SK-N-SH (cell line): ENCODE measurements at regions not wholly inside any gene's neighbourhood (a gene's known extent, or its start where the extent isn't known, plus 50 kb on each side); places are given as distances from the start of the nearest gene placed in this dataset.

ENCODE experiments used
- CTCF ChIA-PET: fragments of 300-600, 350-600 bp; formaldehyde crosslinking; extraction: SDS; loops from one replicate; lab custom pipeline; 2021; lab: Yijun Ruan, JAX
- POLR2A ChIA-PET: fragments of 350-600 bp; sonication (Branson Sonifier 250); formaldehyde crosslinking; extraction: SDS; loops from one replicate; lab custom pipeline; 2020; ENCODE audit warnings: antibody characterized with exemption, inconsistent platforms; lab: Yijun Ruan, JAX
- DNase-seq: peaks from one replicate; pipeline ENCODE4 v3.0.0; 2012
- H2AFZ ChIP-seq: fragments of 200-600 bp; sonication (generic); 2 replicates; pipeline ENCODE4 v1.8.1; 2016; ENCODE audit warnings: antibody characterized with exemption, mild to moderate bottlenecking, low read depth
- H3F3A ChIP-seq: fragments of 200-600 bp; sonication (generic); replicated peaks from 2 replicates; pipeline ENCODE3; 2016; ENCODE audit warnings: antibody characterized with exemption, mild to moderate bottlenecking; ENCODE audit not compliant: insufficient read depth
- H3K27ac ChIP-seq, 2 experiments: fragments of 200-500 bp in 1 of 2; fragments of 200-600 bp in 1 of 2; sonication (Bioruptor generic) in 1 of 2; sonication (generic), shearing (Covaris generic) in 1 of 2; 2 replicates each; pipeline versions ENCODE4 v1.5.1 to v1.6.1; 2014 to 2016; ENCODE audit warnings: low read depth in 2 of 2, inconsistent platforms in 1 of 2, low read length in 1 of 2, mild to moderate bottlenecking in 1 of 2, mixed read lengths in 1 of 2
- H3K27me3 ChIP-seq: fragments of 200-600 bp; sonication (generic), shearing (Covaris generic); 2 replicates; pipeline ENCODE4 v1.6.1; 2016; ENCODE audit warnings: mixed run types; ENCODE audit not compliant: insufficient read depth
- H3K36me3 ChIP-seq, 2 experiments: fragments of 200-500 bp in 1 of 2; fragments of 200-600 bp in 1 of 2; sonication (Bioruptor generic) in 1 of 2; sonication (generic) in 1 of 2; replicated peaks in 1 of 2; 2 replicates each; pipeline versions ENCODE3 to v1.5.1; 2014 to 2016; ENCODE audit warnings: low read length in 1 of 2, mild to moderate bottlenecking in 1 of 2; ENCODE audit not compliant: insufficient read depth in 2 of 2, control insufficient read depth in 1 of 2
- H3K4me1 ChIP-seq, 2 experiments: fragments of 200-500 bp in 1 of 2; fragments of 200-600 bp in 1 of 2; sonication (Bioruptor generic) in 1 of 2; sonication (generic), shearing (Covaris generic) in 1 of 2; 2 replicates each; pipeline versions ENCODE4 v1.5.1 to v1.6.1; 2014 to 2016; ENCODE audit warnings: low read depth in 1 of 2, low read length in 1 of 2, mixed run types in 1 of 2; ENCODE audit not compliant: insufficient read depth in 2 of 2, control insufficient read depth in 1 of 2
- H3K4me2 ChIP-seq: fragments of 200-600 bp; sonication (generic), shearing (Covaris generic); 2 replicates; pipeline ENCODE4 v1.6.1; 2017; ENCODE audit warnings: mixed run types
- H3K4me3 ChIP-seq, 2 experiments: fragments of 200-500 bp in 1 of 2; fragments of 200-600 bp in 1 of 2; sonication (Bioruptor generic) in 1 of 2; sonication (generic), shearing (Covaris generic) in 1 of 2; 2 replicates each; pipeline versions ENCODE4 v1.5.1 to v1.8.1; 2014 to 2016; ENCODE audit warnings: low read depth in 2 of 2, inconsistent platforms in 1 of 2, low read length in 1 of 2, mild to moderate bottlenecking in 1 of 2, mixed read lengths in 1 of 2, moderate library complexity in 1 of 2
- H3K79me2 ChIP-seq: fragments of 200-600 bp; sonication (generic); 2 replicates; pipeline ENCODE4 v1.8.1; 2017; ENCODE audit warnings: mild to moderate bottlenecking; ENCODE audit not compliant: insufficient read depth
- H3K9ac ChIP-seq: fragments of 200-600 bp; sonication (generic); 2 replicates; pipeline ENCODE4 v1.6.1; 2017; ENCODE audit warnings: mixed run types
- H3K9me2 ChIP-seq: fragments of 200-600 bp; sonication (generic); 2 replicates; pipeline ENCODE4 v1.6.1; 2017; ENCODE audit warnings: mixed run types
- H3K9me3 ChIP-seq: fragments of 200-600 bp; sonication (generic); 2 replicates; pipeline ENCODE4 v1.6.1; 2017; ENCODE audit warnings: mixed run types, mild to moderate bottlenecking, moderate library complexity
- H4K20me1 ChIP-seq: fragments of 200-600 bp; sonication (generic); 2 replicates; pipeline ENCODE4 v1.6.1; 2017; ENCODE audit warnings: mild to moderate bottlenecking, mixed run types; ENCODE audit not compliant: insufficient read depth
- CHD2 ChIP-seq: fragments of 150-350 bp; IDR thresholded peaks from 2 replicates; pipeline ENCODE4 v1.6.1; 2018; ENCODE audit warnings: low read length; ENCODE audit not compliant: partially characterized antibody
- CTCF ChIP-seq: fragments of 200-600 bp; sonication (generic); IDR thresholded peaks from 2 replicates; pipeline ENCODE4 v1.6.1; 2017; ENCODE audit warnings: antibody characterized with exemption, mild to moderate bottlenecking, moderate library complexity
- EP300 ChIP-seq, 2 experiments: IDR thresholded peaks; 2 replicates each; pipeline versions ENCODE4 v1.4.0 to v1.6.1; 2012; ENCODE audit warnings: borderline replicate concordance in 1 of 2, low read depth in 1 of 2, low read length in 1 of 2
- FOSL2 ChIP-seq: IDR thresholded peaks from 2 replicates; pipeline ENCODE4 v1.4.0; 2012; ENCODE audit warnings: low read depth, mild to moderate bottlenecking, moderate library complexity, borderline replicate concordance
- FOXJ3 ChIP-seq: sonication (generic); formaldehyde crosslinking; IDR thresholded peaks from 2 replicates; pipeline ENCODE4 v1.5.1; 2020; ENCODE audit warnings: mild to moderate bottlenecking, missing genetic modification reagents
- FOXM1 ChIP-seq: IDR thresholded peaks from 2 replicates; pipeline ENCODE4 v1.4.0; 2012; ENCODE audit warnings: low read depth, mild to moderate bottlenecking
- GABPA ChIP-seq: IDR thresholded peaks from 2 replicates; pipeline ENCODE4 v1.4.0; 2012; ENCODE audit warnings: low read depth, mild to moderate bottlenecking
- MEF2A ChIP-seq: IDR thresholded peaks from 2 replicates; pipeline ENCODE4 v1.4.0; 2012; ENCODE audit warnings: low read depth, borderline replicate concordance
- NFIC ChIP-seq: IDR thresholded peaks from 2 replicates; pipeline ENCODE4 v1.4.0; 2012; ENCODE audit warnings: borderline replicate concordance
- POLR2AphosphoS5 ChIP-seq: IDR thresholded peaks from 2 replicates; pipeline ENCODE4 v1.6.1; 2012; ENCODE audit warnings: low read depth, low read length
- RCOR1 ChIP-seq: fragments of 150-350 bp; IDR thresholded peaks from 2 replicates; pipeline ENCODE4 v1.6.1; 2017; ENCODE audit warnings: antibody characterized with exemption, low read length
- REST ChIP-seq: IDR thresholded peaks from 2 replicates; pipeline ENCODE4 v1.6.1; 2012; ENCODE audit warnings: mild to moderate bottlenecking, low read depth, low read length, moderate library complexity
- RXRA ChIP-seq: IDR thresholded peaks from 2 replicates; pipeline ENCODE4 v1.4.0; 2012; ENCODE audit warnings: low read depth, mild to moderate bottlenecking, borderline replicate concordance
- SIN3A ChIP-seq: IDR thresholded peaks from 2 replicates; pipeline ENCODE4 v1.6.1; 2012; ENCODE audit warnings: low read depth, mild to moderate bottlenecking, low read length, moderate library complexity, borderline replicate concordance
- SMC3 ChIP-seq: IDR thresholded peaks from 2 replicates; pipeline ENCODE4 v1.6.1; 2012; ENCODE audit warnings: low read depth, low read length, improper control_type of control experiment
- TAF1 ChIP-seq: IDR thresholded peaks from 2 replicates; pipeline ENCODE4 v1.6.1; 2012; ENCODE audit warnings: low read depth, mild to moderate bottlenecking, low read length, moderate library complexity, borderline replicate concordance
- USF1 ChIP-seq: IDR thresholded peaks from 2 replicates; pipeline ENCODE4 v1.4.0; 2012; ENCODE audit warnings: low read depth, borderline replicate concordance
- ZBTB33 ChIP-seq: IDR thresholded peaks from 2 replicates; pipeline ENCODE4 v1.4.0; 2012; ENCODE audit warnings: low read depth, borderline replicate concordance
- WGBS: methylation state at CpG from one replicate; pipeline ENCODE4 v1.1.6; 2017; ENCODE audit warnings: low lambda C conversion rate; 5-methylcytosine and 5-hydroxymethylcytosine counted together

- no peaks in the 10 kb centered on the region for H3F3A ChIP-seq
- no peak overlapping the region for H2AFZ ChIP-seq
- DNase-seq = no peak
- no peaks in the 10 kb centered on the region for H3K9me2 ChIP-seq
- no peak overlapping the region for H3K9ac ChIP-seq
- CTCF ChIA-PET = interaction anchor here (1.7 kb wide), 1 partner anchor 244 kb away, joined by 4 read pairs; the partner anchor contains the start of gene JADE1
- 100% methylated on average over 2 of the region's 2 CpGs for WGBS
- no peaks in the 10 kb centered on the region for H3K9me3 ChIP-seq
- no peak overlapping the region for H3K27ac ChIP-seq
- TF ChIP-seq RCOR1 (no peak), FOSL2 (no peak), NFIC (no peak), GABPA (no peak), POLR2AphosphoS5 (no peak), MEF2A (no peak), USF1 (no peak)
- TF ChIP-seq, all 33 proteins: peak for 0
- no peak overlapping the region for H3K4me3 ChIP-seq
- no peak overlapping the region for H3K4me2 ChIP-seq
- H3K4me1 ChIP-seq = peaks cover 4% of the 10 kb centered on the region in 2 experiments
- POLR2A ChIA-PET = interaction anchor here (3.0 kb wide), 1 partner anchor 12 kb away, joined by 14 read pairs; no protein-coding TSS in a partner anchor
- no peaks in the 10 kb centered on the region for H3K27me3 ChIP-seq
- no peaks in the 10 kb centered on the region for H3K36me3 ChIP-seq
- H3K79me2 ChIP-seq = no peaks in the 10 kb centered on the region
- no peaks in the 10 kb centered on the region for H4K20me1 ChIP-seq
These were observed 244.4 kb upstream of the JADE1 start for GRCh38 chr4:128565054-128565453.

- H3K36me3 ChIP-seq = no peaks in the 10 kb centered on the region
- DNase-seq = no peak
- H3K9me3 ChIP-seq = no peaks in the 10 kb centered on the region
- ChIA-PET POLR2A (interaction anchor here (3.0 kb wide), 1 partner anchor 11 kb away, joined by 14 read pairs; no protein-coding TSS in a partner anchor), CTCF (interaction anchor here (0.8 to 1.7 kb wide), 4 partner anchors 10 to 245 kb away, joined by 3 to 4 read pairs (median 4); partner anchors contain the start of gene JADE1)
- no peaks in the 10 kb centered on the region for H4K20me1 ChIP-seq
- no peak overlapping the region for H3K4me3 ChIP-seq
- H3K4me2 ChIP-seq = no peak overlapping the region
- TF ChIP-seq ZBTB33 = no peak
- TF ChIP-seq FOXM1 = no peak
- no peak for TF ChIP-seq CTCF
- no peak for TF ChIP-seq SIN3A
- no peak for TF ChIP-seq GABPA
- no peak for TF ChIP-seq FOXJ3 (CRISPR knock-in tag)
- no peak for TF ChIP-seq RXRA
- no peak for TF ChIP-seq REST
- no peak for TF ChIP-seq EP300 (IDR thresholded peaks at IDR 0.05; ENCODE audit: borderline replicate concordance in 1 of 2, low read depth in 1 of 2, low read length in 1 of 2)
- TF ChIP-seq SMC3 = no peak
- no peak for TF ChIP-seq TAF1
- TF ChIP-seq CHD2 = no peak
- no peaks in the 10 kb centered on the region for H3K27me3 ChIP-seq
- no peaks in the 10 kb centered on the region for H3K9me2 ChIP-seq
- no peaks in the 10 kb centered on the region for H3K79me2 ChIP-seq
- no peak overlapping the region for H3K9ac ChIP-seq
- H2AFZ ChIP-seq = no peak overlapping the region
- 92% methylated on average over 2 of the region's 2 CpGs for WGBS
- H3K4me1 ChIP-seq = peaks cover 4% of the 10 kb centered on the region in 2 experiments
- no peak overlapping the region; a peak in 1 of 4 replicates for H3K27ac ChIP-seq
- H3F3A ChIP-seq = no peaks in the 10 kb centered on the region
These were observed 245.3 kb upstream of the JADE1 start for GRCh38 chr4:128564081-128564630.
